ENCODE measurements at regions not wholly inside any gene's neighbourhood (a gene's known extent, or its start where the extent isn't known, plus 50 kb on each side); places are given as distances from the start of the nearest gene placed in this dataset.

DNA sequence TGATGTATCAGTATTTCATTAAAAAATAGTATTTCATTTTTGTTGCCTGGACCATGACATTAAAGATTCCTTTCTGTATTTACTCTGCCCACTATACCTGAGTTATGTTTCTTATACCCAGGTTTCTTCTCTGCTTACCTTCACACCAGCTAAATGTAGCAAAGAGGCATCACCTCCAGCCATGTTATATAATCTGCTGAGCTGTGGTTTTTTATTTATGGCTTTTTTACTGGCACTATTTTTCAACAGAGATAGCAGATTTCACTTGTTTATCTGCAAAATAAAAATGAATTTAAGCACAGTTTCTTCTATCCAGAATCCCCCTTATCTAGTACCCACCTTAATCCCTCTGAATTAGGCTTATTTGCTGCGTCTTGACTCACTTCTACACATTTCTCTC is 979.0 kb upstream of the MAN1A1 start:
- TF ChIP-seq EP300 (IDR thresholded peaks at IDR 0.05) (no peak), POLR2A (IDR thresholded peaks at IDR 0.05) (no peak)
- TF ChIP-seq, protein P1, sequence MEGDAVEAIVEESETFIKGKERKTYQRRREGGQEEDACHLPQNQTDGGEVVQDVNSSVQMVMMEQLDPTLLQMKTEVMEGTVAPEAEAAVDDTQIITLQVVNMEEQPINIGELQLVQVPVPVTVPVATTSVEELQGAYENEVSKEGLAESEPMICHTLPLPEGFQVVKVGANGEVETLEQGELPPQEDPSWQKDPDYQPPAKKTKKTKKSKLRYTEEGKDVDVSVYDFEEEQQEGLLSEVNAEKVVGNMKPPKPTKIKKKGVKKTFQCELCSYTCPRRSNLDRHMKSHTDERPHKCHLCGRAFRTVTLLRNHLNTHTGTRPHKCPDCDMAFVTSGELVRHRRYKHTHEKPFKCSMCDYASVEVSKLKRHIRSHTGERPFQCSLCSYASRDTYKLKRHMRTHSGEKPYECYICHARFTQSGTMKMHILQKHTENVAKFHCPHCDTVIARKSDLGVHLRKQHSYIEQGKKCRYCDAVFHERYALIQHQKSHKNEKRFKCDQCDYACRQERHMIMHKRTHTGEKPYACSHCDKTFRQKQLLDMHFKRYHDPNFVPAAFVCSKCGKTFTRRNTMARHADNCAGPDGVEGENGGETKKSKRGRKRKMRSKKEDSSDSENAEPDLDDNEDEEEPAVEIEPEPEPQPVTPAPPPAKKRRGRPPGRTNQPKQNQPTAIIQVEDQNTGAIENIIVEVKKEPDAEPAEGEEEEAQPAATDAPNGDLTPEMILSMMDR (IDR thresholded peaks at IDR 0.05): no peak

Measured in tibial nerve (tissue), 4 donors.